OCI-LY7 (cell line): ENCODE measurements at regions not wholly inside any gene's neighbourhood (a gene's known extent, or its start where the extent isn't known, plus 50 kb on each side); places are given as distances from the start of the nearest gene placed in this dataset.
"Not testable (repeated sequence)": the region's sequence is repeated elsewhere in the genome, so short reads cannot be mapped to it uniquely, and the experiment has no call there.

Experiments
- EZH2phosphoT487 ChIP-seq: fragments of 200-600 bp; sonication (generic); IDR thresholded peaks from 2 replicates; pipeline ENCODE4 v1.6.1; 2018; ENCODE audit warnings: low read depth, borderline replicate concordance, mild to moderate bottlenecking, mixed run types, antibody characterized with exemption, low read length, moderate library complexity, mixed read lengths
- TF ChIP-seq, protein P1 (sequence below): fragments of 200-600 bp; sonication (generic); conservative IDR thresholded peaks from 2 replicates; pipeline ENCODE4 v1.5.1; 2014; ENCODE audit warnings: mild to moderate bottlenecking, antibody characterized with exemption, low read length, moderate library complexity, mixed read lengths

DNA sequence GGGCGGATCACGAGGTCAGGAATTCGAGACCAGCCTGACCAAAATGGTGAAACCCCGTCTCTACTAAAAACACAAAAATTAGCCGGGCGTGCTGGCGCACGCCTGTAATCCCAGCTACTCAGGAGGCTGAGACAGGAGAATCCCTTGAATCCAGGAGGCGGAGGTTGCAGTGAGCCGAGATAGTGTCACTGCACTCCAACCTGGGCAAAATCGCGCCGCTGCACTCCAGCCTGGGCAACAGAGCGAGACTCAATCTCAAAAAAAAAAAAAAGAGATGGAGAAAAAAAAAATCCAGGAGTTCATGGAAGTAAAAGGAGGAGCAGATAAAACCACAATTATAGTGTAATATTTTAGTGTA, 76.3 kb upstream of the ZNF184 start:
- TF ChIP-seq, protein P1, sequence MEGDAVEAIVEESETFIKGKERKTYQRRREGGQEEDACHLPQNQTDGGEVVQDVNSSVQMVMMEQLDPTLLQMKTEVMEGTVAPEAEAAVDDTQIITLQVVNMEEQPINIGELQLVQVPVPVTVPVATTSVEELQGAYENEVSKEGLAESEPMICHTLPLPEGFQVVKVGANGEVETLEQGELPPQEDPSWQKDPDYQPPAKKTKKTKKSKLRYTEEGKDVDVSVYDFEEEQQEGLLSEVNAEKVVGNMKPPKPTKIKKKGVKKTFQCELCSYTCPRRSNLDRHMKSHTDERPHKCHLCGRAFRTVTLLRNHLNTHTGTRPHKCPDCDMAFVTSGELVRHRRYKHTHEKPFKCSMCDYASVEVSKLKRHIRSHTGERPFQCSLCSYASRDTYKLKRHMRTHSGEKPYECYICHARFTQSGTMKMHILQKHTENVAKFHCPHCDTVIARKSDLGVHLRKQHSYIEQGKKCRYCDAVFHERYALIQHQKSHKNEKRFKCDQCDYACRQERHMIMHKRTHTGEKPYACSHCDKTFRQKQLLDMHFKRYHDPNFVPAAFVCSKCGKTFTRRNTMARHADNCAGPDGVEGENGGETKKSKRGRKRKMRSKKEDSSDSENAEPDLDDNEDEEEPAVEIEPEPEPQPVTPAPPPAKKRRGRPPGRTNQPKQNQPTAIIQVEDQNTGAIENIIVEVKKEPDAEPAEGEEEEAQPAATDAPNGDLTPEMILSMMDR: not testable (repeated sequence)
- TF ChIP-seq EZH2phosphoT487: not testable (repeated sequence)
